K562 (cell line): ENCODE measurements at regions not wholly inside any gene's neighbourhood (a gene's known extent, or its start where the extent isn't known, plus 50 kb on each side); places are given as distances from the start of the nearest gene placed in this dataset.

Experiments
- ATAC-seq: fragments of 200-7000 bp; cut with Tn5 transposase; 3 replicates; pipeline ENCODE4 v1.9.1; 2020; ENCODE audit warnings: moderate library complexity
- BruUV-seq: library from RNA; stranded (reverse); fragments of 400-500 nt; replicated peaks from 2 replicates; lab custom pipeline; 2021; lab: Mats Ljungman, UMichigan
- CTCF ChIA-PET: fragments of 300-600 bp; formaldehyde crosslinking; extraction: SDS; loops from one replicate; lab custom pipeline; 2021; ENCODE audit warnings: low intra/inter-chr PET ratio; lab: Yijun Ruan, JAX
- POLR2A ChIA-PET: fragments of 300-600, 350-650 bp; sonication (Branson Sonifier 250); formaldehyde crosslinking; extraction: SDS; loops from one replicate; lab custom pipeline; 2021; ENCODE audit warnings: antibody characterized with exemption, inconsistent platforms; lab: Yijun Ruan, JAX
- DNase-seq, 4 experiments: peaks; one replicate each; pipeline versions ENCODE4 v3.0.0 to v3.0.0-alpha.2; 2011 to 2018; ENCODE audit warnings: low spot score in 3 of 4, mixed read lengths in 3 of 4; ENCODE audit errors: extremely low read depth in 1 of 4
- FAIRE-seq: peaks from 2 replicates; lab custom pipeline; 2011; peaks lifted over from hg19 to GRCh38; lab: Jason Lieb, UNC
- H2AFZ ChIP-seq: 2 replicates; pipeline ENCODE4 v1.6.0; 2011; ENCODE audit warnings: low read depth, low read length, control low read depth, inconsistent platforms
- H3K27ac ChIP-seq: fragments of 200-600 bp; 3 replicates; pipeline ENCODE4 v1.8.0; 2011; ENCODE audit warnings: low read depth, mild to moderate bottlenecking, control low read depth, inconsistent platforms, low read length, moderate library complexity, mixed read lengths; ENCODE audit errors: extremely low read depth
- H3K27me3 ChIP-seq, 2 experiments: fragments of 300-600 bp in 1 of 2; 2 replicates in 1 of 2; 3 replicates in 1 of 2; pipeline versions ENCODE4 v1.6.0 to v1.8.0; 2011; ENCODE audit warnings: inconsistent platforms in 2 of 2, low read length in 2 of 2, mild to moderate bottlenecking in 1 of 2, mixed read lengths in 1 of 2, moderate library complexity in 1 of 2; ENCODE audit not compliant: control insufficient read depth in 2 of 2, insufficient read depth in 2 of 2
- H3K36me3 ChIP-seq: fragments of 300-600 bp; 3 replicates; pipeline ENCODE4 v1.8.0; 2011; ENCODE audit warnings: mild to moderate bottlenecking, low read length, inconsistent platforms; ENCODE audit not compliant: control insufficient read depth, insufficient read depth
- H3K4me1 ChIP-seq, 2 experiments: fragments of 200-600 bp in 1 of 2; replicated peaks in 1 of 2; 2 replicates in 1 of 2; 3 replicates in 1 of 2; pipeline versions ENCODE4 v1.5.1 to v1.8.0; 2011; ENCODE audit warnings: inconsistent platforms in 2 of 2, low read length in 2 of 2, mild to moderate bottlenecking in 1 of 2, mixed read lengths in 1 of 2, moderate library complexity in 1 of 2; ENCODE audit not compliant: control insufficient read depth in 2 of 2, insufficient read depth in 2 of 2
- H3K4me2 ChIP-seq: 2 replicates; pipeline ENCODE4 v1.6.1; 2011; ENCODE audit warnings: low read length, control low read depth, inconsistent platforms, mixed read lengths; ENCODE audit not compliant: insufficient read depth
- H3K4me3 ChIP-seq: fragments of 200-600 bp; sonication (generic), shearing (Covaris generic); 2 replicates; pipeline ENCODE4 v1.5.1; 2016; ENCODE audit warnings: control low read depth, inconsistent platforms
- H3K79me2 ChIP-seq: fragments of 200-600 bp; 3 replicates; pipeline ENCODE4 v1.8.0; 2011; ENCODE audit warnings: low read length, inconsistent platforms; ENCODE audit not compliant: control insufficient read depth, insufficient read depth
- H3K9ac ChIP-seq, 2 experiments: 2 replicates each; pipeline versions ENCODE4 v1.6.0 to v1.6.1; 2011; ENCODE audit warnings: low read depth in 2 of 2, low read length in 2 of 2, control low read depth in 1 of 2, inconsistent platforms in 1 of 2, mild to moderate bottlenecking in 1 of 2, mixed read lengths in 1 of 2; ENCODE audit not compliant: insufficient read depth in 1 of 2
- H3K9me1 ChIP-seq: one replicate; pipeline ENCODE4 v1.6.0; 2011; ENCODE audit warnings: inconsistent platforms, mild to moderate bottlenecking, low read length, moderate library complexity; ENCODE audit not compliant: control insufficient read depth, insufficient read depth
- H3K9me3 ChIP-seq: replicated peaks from 2 replicates; pipeline ENCODE4 v1.5.1; 2011; ENCODE audit warnings: low read depth, low read length, inconsistent platforms; ENCODE audit not compliant: control insufficient read depth, insufficient read depth
- H4K20me1 ChIP-seq: replicated peaks from 2 replicates; pipeline ENCODE4 v1.6.1; 2011; ENCODE audit warnings: low read length, inconsistent platforms, mixed read lengths; ENCODE audit not compliant: control insufficient read depth, insufficient read depth
- BRD9 ChIP-seq: fragments of 450-650 bp; IDR thresholded peaks from 2 replicates; pipeline ENCODE4 v1.6.1; 2018; ENCODE audit warnings: low read depth; ENCODE audit not compliant: partially characterized antibody
- EGR1 ChIP-seq: fragments of 450-650 bp; conservative IDR thresholded peaks from 2 replicates; pipeline ENCODE4 v1.6.1; 2017; ENCODE audit warnings: mild to moderate bottlenecking
- HMGN3 ChIP-seq: IDR thresholded peaks from 2 replicates; pipeline ENCODE4 v1.6.1; 2011; ENCODE audit warnings: borderline replicate concordance, low read depth, mild to moderate bottlenecking, mixed read lengths, low read length; ENCODE audit not compliant: insufficient read length; ENCODE audit errors: extremely low read depth
- HNRNPK ChIP-seq: fragments of 200-400 bp; formaldehyde crosslinking; IDR thresholded peaks from one replicate; pipeline ENCODE4 v1.6.1; 2018; ENCODE audit warnings: mild to moderate bottlenecking, low read depth, low read length; ENCODE audit not compliant: poor library complexity, severe bottlenecking
- MEIS2 ChIP-seq: fragments of 450-650 bp; IDR thresholded peaks from 2 replicates; pipeline ENCODE4 v1.6.1; 2014; ENCODE audit warnings: mild to moderate bottlenecking; ENCODE audit not compliant: partially characterized antibody
- PHF21A ChIP-seq: fragments of 450-650 bp; IDR thresholded peaks from 2 replicates; pipeline ENCODE4 v1.6.1; 2017; ENCODE audit warnings: low read depth, borderline replicate concordance
- SIX5 ChIP-seq, 2 experiments: IDR thresholded peaks; 2 replicates each; pipeline ENCODE4 v1.6.1; 2011; ENCODE audit warnings: low read length in 2 of 2, borderline replicate concordance in 1 of 2, low read depth in 1 of 2, mild to moderate bottlenecking in 1 of 2, moderate library complexity in 1 of 2; ENCODE audit not compliant: insufficient read depth in 1 of 2
- ZNF354B ChIP-seq: fragments of 250-450 bp; sonication (Bioruptor Pico); IDR thresholded peaks from 2 replicates; pipeline ENCODE4 v1.4.0; 2020
- ZNF41 ChIP-seq: fragments of 250-450 bp; sonication (Bioruptor Pico); conservative IDR thresholded peaks from 2 replicates; pipeline ENCODE4 v1.4.0; 2020; ENCODE audit warnings: mild to moderate bottlenecking
- ZNF551 ChIP-seq: fragments of 250-450 bp; sonication (Bioruptor Pico); IDR thresholded peaks from 2 replicates; pipeline ENCODE4 v1.5.0; 2021; ENCODE audit warnings: mild to moderate bottlenecking, moderate library complexity
- ZNF764 ChIP-seq: fragments of 250-450 bp; sonication (Bioruptor Pico); IDR thresholded peaks from 2 replicates; pipeline ENCODE4 v1.4.0; 2020; ENCODE audit warnings: low read depth, mild to moderate bottlenecking, moderate library complexity
- WGBS: fragments of 100-300 bp; shearing (Covaris generic); methylation state at CpG from one replicate; pipeline ENCODE4 v1.1.6; 2016; ENCODE audit warnings: low coverage, mixed read lengths; ENCODE audit not compliant: insufficient coverage; ENCODE audit errors: missing lambda C conversion rate; 5-methylcytosine and 5-hydroxymethylcytosine counted together
- in situ Hi-C: fragments of 300-500 bp; cut with MboI; formaldehyde crosslinking; loops from 4 replicates; pipeline ENCODE4 v1.15.0; 2018; ENCODE audit warnings: inconsistent platforms, mixed read lengths
- intact Hi-C: fragments of 100-400 bp; cut with micrococcal nuclease; formaldehyde crosslinking; loops from 2 replicates; pipeline ENCODE4 v1.14.2; 2022
- TF ChIP-seq, protein P1 (sequence below): fragments of 250-450 bp; sonication (Bioruptor Pico); IDR thresholded peaks from 2 replicates; pipeline ENCODE4 v1.6.1; 2021; ENCODE audit warnings: mild to moderate bottlenecking
- TF ChIP-seq, protein P2 (sequence below): fragments of 450-650 bp; IDR thresholded peaks from 2 replicates; pipeline ENCODE4 v1.6.1; 2018; ENCODE audit warnings: mild to moderate bottlenecking, low read depth; ENCODE audit not compliant: partially characterized antibody
- TF ChIP-seq, protein P3 (sequence below), 3 experiments: fragments of 200-800 bp in 1 of 3; sonication (Bioruptor generic) in 1 of 3; sonication (generic) in 1 of 3; formaldehyde crosslinking in 1 of 3; IDR thresholded peaks; 2 replicates each; pipeline versions ENCODE4 v1.6.1 to v1.8.0; 2016 to 2022; ENCODE audit warnings: mild to moderate bottlenecking in 2 of 3, missing compliant biosample characterization in 2 of 3, missing genetic modification characterization in 2 of 3, missing genetic modification reagents in 1 of 3
- TF ChIP-seq, protein P4 (sequence below): fragments of 150-350 bp; IDR thresholded peaks from 2 replicates; pipeline ENCODE4 v1.6.1; 2014; ENCODE audit warnings: low read depth, mild to moderate bottlenecking, low read length, borderline replicate concordance

DNA sequence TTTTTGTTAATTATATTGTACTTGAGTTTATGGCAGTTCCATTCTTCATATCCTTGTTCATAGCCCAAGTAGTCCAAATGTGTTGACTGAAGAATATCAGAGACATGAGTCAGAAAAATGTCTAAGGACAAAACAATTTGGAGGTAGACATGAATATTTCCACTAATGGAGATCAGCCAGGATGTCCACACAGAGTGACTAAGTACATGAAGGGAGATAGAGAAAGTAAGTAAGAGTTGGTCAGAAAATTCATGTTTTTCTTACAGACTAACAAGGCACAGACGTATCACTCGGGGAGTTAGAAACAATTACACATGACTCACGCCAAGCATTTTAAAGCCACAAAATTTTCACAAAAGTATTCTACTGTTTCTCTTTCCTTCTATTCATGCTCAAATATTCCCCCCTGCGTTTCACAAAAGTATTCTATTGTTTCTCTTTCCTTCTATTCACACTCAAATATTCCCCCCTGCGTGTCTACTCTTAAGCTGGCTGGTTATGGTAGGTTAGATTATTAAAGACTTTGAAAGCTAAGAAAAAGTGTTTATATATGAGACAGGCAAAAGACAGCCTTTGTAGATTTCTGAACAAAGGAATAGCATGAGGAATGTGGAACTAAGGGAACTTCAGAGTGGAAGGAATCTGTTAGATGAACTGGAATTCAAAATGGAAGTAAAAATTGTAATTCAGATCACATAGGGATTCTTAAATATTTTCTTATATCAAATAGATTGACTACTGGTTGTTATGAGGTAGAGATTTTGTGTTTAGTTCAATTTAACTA is 648.7 kb upstream of the CCDC54 start:
- intact Hi-C loops (no loop called here), in situ Hi-C loops (no loop called here)
- POLR2A ChIA-PET, result no interaction called here
- Histone ChIP-seq H3K4me1 (no peaks in the 10 kb centered on the region), H3K9ac (no peak overlapping the region), H3K9me1 (no peaks in the 10 kb centered on the region), H3K27ac (no peak overlapping the region), H3K4me2 (no peak overlapping the region), H3K4me3 (no peak overlapping the region), H4K20me1 (no peaks in the 10 kb centered on the region), H3K79me2 (no peaks in the 10 kb centered on the region), H3K36me3 (no peaks in the 10 kb centered on the region), H3K27me3 (no peaks in the 10 kb centered on the region), H2AFZ (no peak overlapping the region), H3K9me3 (no peaks in the 10 kb centered on the region)
- CTCF ChIA-PET, result no interaction called here
- ATAC-seq, result no peak
- no TSS peak for BruUV-seq
- DNase-seq, result no peak
- WGBS, result 0% methylated on average over 5 of the region's 5 CpGs
- no peak for FAIRE-seq
- TF ChIP-seq HMGN3, result no peak
- TF ChIP-seq, protein P1, sequence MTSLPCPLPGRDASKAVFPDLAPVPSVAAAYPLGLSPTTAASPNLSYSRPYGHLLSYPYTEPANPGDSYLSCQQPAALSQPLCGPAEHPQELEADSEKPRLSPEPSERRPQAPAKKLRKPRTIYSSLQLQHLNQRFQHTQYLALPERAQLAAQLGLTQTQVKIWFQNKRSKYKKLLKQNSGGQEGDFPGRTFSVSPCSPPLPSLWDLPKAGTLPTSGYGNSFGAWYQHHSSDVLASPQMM (CRISPR knock-in tag), result no peak
- no peak for TF ChIP-seq MEIS2
- no peak for TF ChIP-seq SIX5 (IDR thresholded peaks at IDR 0.05; ENCODE audit: borderline replicate concordance in 1 of 2, insufficient read depth in 1 of 2, low read depth in 1 of 2, low read length in 2 of 2)
- no peak for TF ChIP-seq ZNF551
- no peak for TF ChIP-seq ZNF764 (CRISPR knock-in tag)
- TF ChIP-seq, protein P2, sequence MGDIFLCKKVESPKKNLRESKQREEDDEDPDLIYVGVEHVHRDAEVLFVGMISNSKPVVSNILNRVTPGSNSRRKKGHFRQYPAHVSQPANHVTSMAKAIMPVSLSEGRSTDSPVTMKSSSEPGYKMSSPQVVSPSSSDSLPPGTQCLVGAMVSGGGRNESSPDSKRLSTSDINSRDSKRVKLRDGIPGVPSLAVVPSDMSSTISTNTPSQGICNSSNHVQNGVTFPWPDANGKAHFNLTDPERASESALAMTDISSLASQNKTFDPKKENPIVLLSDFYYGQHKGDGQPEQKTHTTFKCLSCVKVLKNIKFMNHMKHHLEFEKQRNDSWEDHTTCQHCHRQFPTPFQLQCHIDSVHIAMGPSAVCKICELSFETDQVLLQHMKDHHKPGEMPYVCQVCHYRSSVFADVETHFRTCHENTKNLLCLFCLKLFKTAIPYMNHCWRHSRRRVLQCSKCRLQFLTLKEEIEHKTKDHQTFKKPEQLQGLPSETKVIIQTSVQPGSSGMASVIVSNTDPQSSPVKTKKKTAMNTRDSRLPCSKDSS, result no peak
- TF ChIP-seq PHF21A, result no peak
- TF ChIP-seq ZNF41, result no peak
- TF ChIP-seq, protein P3, sequence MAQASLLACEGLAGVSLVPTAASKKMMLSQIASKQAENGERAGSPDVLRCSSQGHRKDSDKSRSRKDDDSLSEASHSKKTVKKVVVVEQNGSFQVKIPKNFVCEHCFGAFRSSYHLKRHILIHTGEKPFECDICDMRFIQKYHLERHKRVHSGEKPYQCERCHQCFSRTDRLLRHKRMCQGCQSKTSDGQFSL (CRISPR knock-in tag; IDR thresholded peaks at IDR 0.05), result no peak
- TF ChIP-seq, protein P3 (tag; IDR thresholded peaks at IDR 0.05), result no peak
- TF ChIP-seq, protein P4, sequence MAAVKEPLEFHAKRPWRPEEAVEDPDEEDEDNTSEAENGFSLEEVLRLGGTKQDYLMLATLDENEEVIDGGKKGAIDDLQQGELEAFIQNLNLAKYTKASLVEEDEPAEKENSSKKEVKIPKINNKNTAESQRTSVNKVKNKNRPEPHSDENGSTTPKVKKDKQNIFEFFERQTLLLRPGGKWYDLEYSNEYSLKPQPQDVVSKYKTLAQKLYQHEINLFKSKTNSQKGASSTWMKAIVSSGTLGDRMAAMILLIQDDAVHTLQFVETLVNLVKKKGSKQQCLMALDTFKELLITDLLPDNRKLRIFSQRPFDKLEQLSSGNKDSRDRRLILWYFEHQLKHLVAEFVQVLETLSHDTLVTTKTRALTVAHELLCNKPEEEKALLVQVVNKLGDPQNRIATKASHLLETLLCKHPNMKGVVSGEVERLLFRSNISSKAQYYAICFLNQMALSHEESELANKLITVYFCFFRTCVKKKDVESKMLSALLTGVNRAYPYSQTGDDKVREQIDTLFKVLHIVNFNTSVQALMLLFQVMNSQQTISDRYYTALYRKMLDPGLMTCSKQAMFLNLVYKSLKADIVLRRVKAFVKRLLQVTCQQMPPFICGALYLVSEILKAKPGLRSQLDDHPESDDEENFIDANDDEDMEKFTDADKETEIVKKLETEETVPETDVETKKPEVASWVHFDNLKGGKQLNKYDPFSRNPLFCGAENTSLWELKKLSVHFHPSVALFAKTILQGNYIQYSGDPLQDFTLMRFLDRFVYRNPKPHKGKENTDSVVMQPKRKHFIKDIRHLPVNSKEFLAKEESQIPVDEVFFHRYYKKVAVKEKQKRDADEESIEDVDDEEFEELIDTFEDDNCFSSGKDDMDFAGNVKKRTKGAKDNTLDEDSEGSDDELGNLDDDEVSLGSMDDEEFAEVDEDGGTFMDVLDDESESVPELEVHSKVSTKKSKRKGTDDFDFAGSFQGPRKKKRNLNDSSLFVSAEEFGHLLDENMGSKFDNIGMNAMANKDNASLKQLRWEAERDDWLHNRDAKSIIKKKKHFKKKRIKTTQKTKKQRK, result no peak
- no peak for TF ChIP-seq EGR1
- no peak for TF ChIP-seq BRD9
- TF ChIP-seq ZNF354B (CRISPR knock-in tag), result no peak
- TF ChIP-seq HNRNPK, result no peak
